HFF-Myc (cell line): ENCODE measurements at regions not wholly inside any gene's neighbourhood (a gene's known extent, or its start where the extent isn't known, plus 50 kb on each side); places are given as distances from the start of the nearest gene placed in this dataset.
"Not testable (repeated sequence)": the region's sequence is repeated elsewhere in the genome, so short reads cannot be mapped to it uniquely, and the experiment has no call there.

Experiments
- DNase-seq: peaks from one replicate; pipeline ENCODE4 v3.0.0-alpha.2; 2011; ENCODE audit warnings: low read depth; ENCODE audit errors: extremely low read depth
- H3K4me3 ChIP-seq: replicated peaks from 2 replicates; pipeline ENCODE4 v1.5.1; 2011; ENCODE audit warnings: low read depth, mild to moderate bottlenecking, control low read depth, low read length
- CTCF ChIP-seq: IDR thresholded peaks from 2 replicates; pipeline ENCODE4 v1.5.1; 2012; ENCODE audit warnings: mild to moderate bottlenecking, low read depth, low read length, control low read depth; ENCODE audit errors: missing control alignments

DNA sequence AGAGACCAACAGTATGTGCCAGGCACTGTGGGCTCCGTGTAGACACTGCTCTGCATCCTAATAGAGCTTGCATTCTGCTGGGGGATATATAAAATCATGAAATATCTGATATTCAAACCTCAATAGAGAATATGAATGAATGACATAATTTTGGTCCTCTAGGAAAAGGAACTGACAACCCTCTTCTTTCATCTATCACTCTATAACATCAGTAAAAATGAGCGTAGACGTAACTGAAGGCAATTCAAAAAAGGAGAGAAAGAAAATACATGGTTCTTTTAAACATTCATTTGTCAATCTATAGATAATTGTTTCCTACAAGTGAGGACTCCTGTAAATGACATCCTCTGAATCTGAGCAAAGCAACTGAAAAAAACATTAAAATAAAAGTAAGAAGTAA is 607.4 kb upstream of the LRRN3 start:
- TF ChIP-seq CTCF = no peak
- H3K4me3 ChIP-seq = no peak overlapping the region
- no peak for DNase-seq

DNA sequence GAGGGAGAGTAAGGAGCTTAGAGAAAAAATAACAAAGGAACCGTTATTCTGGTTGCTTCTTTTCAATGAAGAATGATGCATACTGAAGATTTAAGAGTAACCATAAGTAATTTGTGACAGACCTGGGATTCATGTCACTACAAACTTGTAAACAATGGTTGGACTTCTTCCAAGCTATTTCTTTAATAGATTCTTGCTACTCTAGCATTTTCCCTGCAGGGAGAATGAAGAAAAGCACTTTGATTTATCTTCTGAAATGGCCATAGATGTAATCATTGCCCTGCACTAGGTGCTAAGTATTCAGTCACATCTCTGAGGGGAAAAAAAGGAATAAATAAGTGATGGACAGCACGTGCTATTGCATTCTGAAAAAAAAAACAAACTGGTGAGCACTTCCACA is 606.6 kb upstream of the LRRN3 start:
- DNase-seq = no peak
- no peak for TF ChIP-seq CTCF
- H3K4me3 ChIP-seq = no peak overlapping the region

GRCh38 chr7:110486549-110486948 is 604.4 kb upstream of the LRRN3 start:
- no peak for TF ChIP-seq CTCF
- H3K4me3 ChIP-seq = no peak overlapping the region
- DNase-seq = no peak

GRCh38 chr7:110502888-110503465 is 588.0 kb upstream of the LRRN3 start:
- peak; percentile 6 for DNase-seq
- TF ChIP-seq CTCF = no peak
- H3K4me3 ChIP-seq = no peak overlapping the region

- no peak for DNase-seq
- TF ChIP-seq CTCF = no peak
- no peak overlapping the region for H3K4me3 ChIP-seq
Measured at GRCh38 chr7:110507369-110507768, 583.6 kb upstream of the LRRN3 start.

GRCh38 chr7:110507832-110508231 is 583.1 kb upstream of the LRRN3 start:
- no peak for TF ChIP-seq CTCF
- no peak for DNase-seq
- H3K4me3 ChIP-seq = no peak overlapping the region

- DNase-seq, H3K4me3 ChIP-seq: not testable (repeated sequence)
Measured at GRCh38 chr7:110514975-110515551, 575.9 kb upstream of the LRRN3 start.
